Fibroblast of skin of left quadriceps (primary cell): ENCODE measurements at regions not wholly inside any gene's neighbourhood (a gene's known extent, or its start where the extent isn't known, plus 50 kb on each side); places are given as distances from the start of the nearest gene placed in this dataset.
"Not testable (repeated sequence)": the region's sequence is repeated elsewhere in the genome, so short reads cannot be mapped to it uniquely, and the experiment has no call there.

Experiments
- DNase-seq, 2 experiments: peaks; one replicate each; pipeline ENCODE4 v3.0.0-alpha.2; 2013; ENCODE audit warnings: low read depth in 2 of 2

GRCh38 chrX:40947276-40947675, 138.0 kb upstream of the USP9X start:
- DNase-seq = no peak

GRCh38 chrX:40949071-40949470, 136.2 kb upstream of the USP9X start:
- DNase-seq = no peak

- no peak for DNase-seq
Observed at GRCh38 chrX:40950546-40950945, 134.7 kb upstream of the USP9X start.

- not testable (repeated sequence) for DNase-seq
Observed at GRCh38 chrX:40951407-40951806, 133.8 kb upstream of the USP9X start.

GRCh38 chrX:40952855-40953254, 132.4 kb upstream of the USP9X start:
- no peak for DNase-seq

- DNase-seq = no peak
Observed at GRCh38 chrX:40953369-40953768, 131.9 kb upstream of the USP9X start.

DNA sequence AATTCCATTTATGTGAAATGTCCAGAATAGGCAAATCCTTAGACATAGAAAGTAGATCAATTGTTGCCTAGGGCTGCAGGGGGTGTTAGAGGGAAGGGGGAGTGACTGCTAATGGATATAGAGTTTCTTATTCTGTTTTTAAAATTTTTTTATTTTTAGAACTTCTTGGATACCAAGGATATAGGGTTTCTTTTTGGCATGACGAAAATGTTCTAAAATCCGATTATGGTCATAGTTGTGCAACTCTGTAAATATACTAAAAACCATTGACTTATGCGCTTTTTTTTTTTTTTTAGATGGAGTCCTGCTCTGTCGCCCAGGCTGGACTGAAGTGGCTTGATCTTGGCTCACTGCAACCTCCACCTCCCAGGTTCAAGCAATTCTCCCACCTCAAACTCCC, 125.2 kb upstream of the USP9X start:
- DNase-seq = no peak

GRCh38 chrX:40962793-40963407, 122.3 kb upstream of the USP9X start:
- no peak for DNase-seq

- DNase-seq = no peak
Observed at GRCh38 chrX:40964008-40964407, 121.2 kb upstream of the USP9X start.

DNA sequence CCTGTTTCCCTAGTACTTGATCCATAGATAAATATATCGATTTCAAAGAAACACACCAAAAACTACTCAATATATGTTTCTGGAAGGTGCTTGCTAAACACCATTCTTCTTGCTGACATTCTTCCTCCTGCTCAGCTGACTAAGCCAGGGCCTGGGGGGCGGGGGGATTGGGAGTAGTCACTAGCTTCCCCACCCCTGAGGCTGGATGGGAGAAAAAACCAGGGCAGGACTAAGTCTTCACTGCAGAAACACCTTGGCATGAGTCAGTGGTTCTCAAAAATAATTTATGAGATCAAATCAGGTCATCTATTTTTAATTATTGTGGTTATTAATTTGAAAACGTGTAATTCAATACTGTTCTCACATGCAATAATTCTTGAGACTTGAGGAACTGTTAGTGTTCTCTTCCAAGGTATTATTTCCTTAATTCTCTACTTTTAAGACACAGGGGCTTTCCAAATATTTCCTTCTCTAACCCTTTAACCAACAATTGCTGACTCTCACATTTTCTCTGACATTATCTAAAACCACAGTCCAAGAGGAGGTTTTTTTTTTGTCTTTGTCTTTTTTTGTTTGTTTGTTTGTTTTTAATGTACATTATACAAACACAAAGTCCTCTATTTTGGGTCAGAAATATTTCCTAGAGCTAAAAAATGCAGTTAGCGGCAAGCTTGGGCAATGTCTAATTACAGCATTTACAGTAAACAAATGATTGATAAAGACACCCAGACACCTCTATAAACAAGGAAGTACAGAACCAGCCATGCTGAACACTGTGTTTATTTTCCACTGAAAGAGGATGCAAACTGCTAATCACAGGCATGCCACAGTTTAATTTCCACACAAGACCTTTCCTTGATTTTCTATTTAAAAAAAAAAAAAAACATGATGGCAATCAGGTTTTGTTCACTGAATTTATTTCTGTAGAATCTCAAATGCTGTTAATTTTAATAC, 120.3 kb upstream of the USP9X start:
- no peak for DNase-seq

- no peak for DNase-seq
Observed at GRCh38 chrX:40966213-40966820, 118.9 kb upstream of the USP9X start.

- DNase-seq = no peak
Observed at GRCh38 chrX:40968180-40968579, 117.1 kb upstream of the USP9X start.

DNA sequence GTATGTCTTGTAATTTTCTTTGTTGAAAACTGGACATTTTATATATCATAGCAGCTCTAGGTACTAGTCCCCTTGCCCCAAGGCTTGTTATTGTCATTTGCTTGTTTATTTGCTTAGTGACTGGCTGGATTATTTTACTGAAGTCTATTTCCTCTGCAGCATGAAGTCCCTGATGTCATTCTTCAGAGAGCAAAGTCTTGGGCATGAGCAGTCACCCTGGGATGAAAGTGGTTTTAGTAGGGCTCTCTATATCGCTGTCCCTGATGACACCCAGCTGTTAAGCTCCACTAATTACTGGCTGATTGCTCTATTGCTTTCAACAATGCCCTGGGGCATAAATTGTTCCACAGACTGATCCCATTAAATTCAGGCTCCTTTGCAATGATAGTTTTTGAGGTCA, 113.5 kb upstream of the USP9X start:
- no peak for DNase-seq

- DNase-seq = no peak
Observed at GRCh38 chrX:40973619-40974018, 111.6 kb upstream of the USP9X start.

DNA sequence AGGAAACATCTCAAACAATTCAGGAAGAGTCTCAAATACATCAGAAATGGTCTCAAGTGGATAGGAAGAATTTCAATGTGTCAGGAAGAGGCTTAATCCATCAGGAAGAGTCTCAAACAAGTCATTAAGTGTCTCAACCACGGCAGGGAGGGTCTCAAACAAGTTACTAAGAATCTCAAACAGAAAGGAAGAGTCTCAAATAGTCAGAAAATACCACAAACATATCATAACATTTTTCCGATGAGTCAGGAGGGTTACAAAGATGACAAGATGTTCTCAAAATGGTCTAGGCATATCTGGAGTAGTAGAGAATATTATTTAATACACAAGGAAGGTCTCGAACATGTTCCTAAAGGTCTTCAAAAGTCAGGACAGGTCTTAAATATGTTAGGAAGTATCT, 109.3 kb upstream of the USP9X start:
- DNase-seq = no peak

DNA sequence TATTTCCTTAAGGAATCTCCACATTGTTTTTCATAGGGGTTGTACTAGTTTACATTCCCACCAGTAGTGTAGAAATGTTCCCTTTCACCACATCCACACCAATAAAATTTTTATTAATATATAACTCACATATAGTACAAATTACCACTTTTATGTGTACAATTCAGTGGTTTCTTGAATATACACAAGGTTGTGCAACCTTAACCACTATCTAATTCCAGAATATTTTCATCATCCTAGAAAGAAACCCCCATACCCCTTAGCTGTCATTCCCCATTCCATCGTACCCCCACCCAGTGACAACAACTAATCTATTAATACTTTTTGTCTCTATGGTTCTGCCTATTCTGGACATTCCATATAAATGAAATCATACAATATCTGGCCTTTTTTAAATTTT, 108.3 kb upstream of the USP9X start:
- no peak for DNase-seq

DNA sequence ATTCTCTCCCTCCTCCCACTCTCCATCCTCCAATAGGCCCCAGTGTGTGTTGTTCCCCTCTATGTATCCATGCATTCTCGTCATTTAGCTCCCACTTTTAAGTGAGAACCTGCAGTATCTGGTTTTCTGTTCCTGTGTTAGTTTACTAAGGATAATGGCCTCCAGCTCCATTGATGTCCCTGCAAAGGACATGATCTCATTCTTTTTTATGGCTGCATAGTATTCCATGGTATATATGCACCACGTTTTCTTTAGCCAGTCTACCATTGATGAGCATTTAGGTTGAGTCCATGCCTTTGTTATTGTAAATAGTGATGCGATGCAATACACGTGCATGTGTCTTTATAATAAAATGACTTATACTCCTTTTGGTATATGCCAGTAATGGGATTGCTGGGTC, 100.3 kb upstream of the USP9X start:
- no peak for DNase-seq

GRCh38 chrX:40987413-40987812, 97.8 kb upstream of the USP9X start:
- DNase-seq = no peak

DNA sequence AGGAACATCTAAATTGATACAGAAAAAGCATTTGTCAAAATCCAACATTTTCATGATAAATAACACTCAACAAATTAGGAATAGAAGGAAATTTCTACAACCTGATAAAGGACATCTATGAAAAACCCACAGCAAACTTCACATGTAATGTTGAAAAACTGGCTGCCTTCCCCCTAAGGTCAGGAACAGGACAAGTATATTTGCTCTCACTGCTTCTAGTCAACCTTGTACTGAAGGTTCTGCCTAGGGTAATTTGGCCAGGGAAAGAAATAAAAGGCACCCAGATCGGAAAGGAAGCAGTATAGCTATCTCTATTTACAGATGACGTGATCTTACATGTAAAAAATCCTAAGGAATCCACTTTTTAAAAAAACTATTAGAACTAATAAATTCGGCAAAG, 97.1 kb upstream of the USP9X start:
- DNase-seq = no peak

- DNase-seq = not testable (repeated sequence)
Observed at GRCh38 chrX:40993395-40993794, 91.8 kb upstream of the USP9X start.

DNA sequence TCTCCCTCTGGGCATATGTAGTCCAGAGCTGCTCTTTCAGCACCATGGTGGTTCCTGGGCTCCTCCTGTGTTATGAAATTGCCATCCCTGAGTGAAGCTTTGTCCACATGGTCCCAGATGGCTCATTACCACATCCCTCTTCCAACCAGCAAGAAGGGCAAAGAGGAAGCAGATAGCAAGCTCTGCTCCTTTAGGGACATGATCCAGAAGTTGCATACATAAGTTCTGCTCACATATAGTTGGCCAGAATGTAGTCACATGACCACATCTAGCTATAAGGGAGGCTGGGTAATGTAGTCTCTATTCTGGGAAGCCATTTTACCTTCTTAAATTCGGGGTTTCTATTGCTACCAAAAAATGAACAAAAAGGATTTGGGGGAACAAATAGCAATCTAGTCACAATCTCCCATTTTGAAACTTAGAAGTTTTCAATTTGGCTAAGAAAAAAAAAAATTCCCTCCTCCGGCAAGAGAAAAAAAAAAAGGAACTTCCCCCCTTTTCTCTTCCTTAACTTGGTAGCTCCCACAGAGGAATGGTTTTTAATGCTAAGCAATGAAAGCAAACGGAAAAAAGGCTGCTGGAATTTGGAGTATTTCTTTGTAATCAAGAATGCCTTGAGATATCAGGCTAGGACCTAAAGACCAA, 88.2 kb upstream of the USP9X start:
- peak; percentile 45 to 51 for DNase-seq

- no peak for DNase-seq
Observed at GRCh38 chrX:40998123-40998522, 87.1 kb upstream of the USP9X start.
